Endothelial cell of umbilical vein (primary cell): ENCODE measurements at regions not wholly inside any gene's neighbourhood (a gene's known extent, or its start where the extent isn't known, plus 50 kb on each side); places are given as distances from the start of the nearest gene placed in this dataset.

ENCODE experiments used
- CTCF ChIP-seq, 2 donors: IDR thresholded peaks; 1 replicate in 1 of 2; 2 replicates in 1 of 2; pipeline ENCODE4 v1.5.1; 2011; ENCODE audit warnings: low read length in 2 of 2, mild to moderate bottlenecking in 2 of 2, moderate library complexity in 2 of 2, control low read depth in 1 of 2, inconsistent platforms in 1 of 2, low read depth in 1 of 2; ENCODE audit not compliant: insufficient read depth in 1 of 2; ENCODE audit errors: extremely low read depth in 1 of 2
- EZH2 ChIP-seq: IDR thresholded peaks from 2 replicates; pipeline ENCODE4 v1.6.1; 2012; ENCODE audit warnings: borderline replicate concordance, low read depth, mild to moderate bottlenecking, moderate library complexity, low read length, inconsistent platforms; ENCODE audit not compliant: severe bottlenecking
- GATA2 ChIP-seq: IDR thresholded peaks from 2 replicates; pipeline ENCODE4 v1.7.0; 2011; ENCODE audit warnings: low read depth, mild to moderate bottlenecking, moderate library complexity, mixed read lengths, low read length; ENCODE audit not compliant: insufficient read length, insufficient read depth
- MAX ChIP-seq: IDR thresholded peaks from 2 replicates; pipeline ENCODE4 v1.6.1; 2011; ENCODE audit not compliant: insufficient read depth, insufficient read length
- MYC ChIP-seq: IDR thresholded peaks from one replicate; pipeline ENCODE4 v1.6.1; 2011; ENCODE audit warnings: mild to moderate bottlenecking, low read depth, low read length
- POLR2A ChIP-seq: IDR thresholded peaks from 2 replicates; pipeline ENCODE4 v1.6.1; 2012; ENCODE audit warnings: low read depth, mild to moderate bottlenecking, control low read depth, low read length
- POLR2AphosphoS5 ChIP-seq: IDR thresholded peaks from 2 replicates; pipeline ENCODE4 v1.6.1; 2012; ENCODE audit warnings: low read depth, mild to moderate bottlenecking, control low read depth, low read length, moderate library complexity; ENCODE audit not compliant: insufficient read depth

GRCh38 chr18:64956465-64956864 lies 794.3 kb upstream of the CDH7 start:
- TF ChIP-seq POLR2A (no peak), MAX (no peak), EZH2 (no peak), CTCF (IDR thresholded peaks at IDR 0.05; ENCODE audit: extremely low read depth in 1 of 2, insufficient read depth in 1 of 2, low read depth in 1 of 2, low read length in 2 of 2) (no peak), GATA2 (no peak), POLR2AphosphoS5 (no peak), MYC (no peak)
